IPS-NIHi11 (cell line): ENCODE measurements at regions not wholly inside any gene's neighbourhood (a gene's known extent, or its start where the extent isn't known, plus 50 kb on each side); places are given as distances from the start of the nearest gene placed in this dataset.

Experiments
- DNase-seq: peaks from one replicate; pipeline ENCODE4 v3.0.0; 2012; ENCODE audit warnings: mixed read lengths, low spot score

DNA sequence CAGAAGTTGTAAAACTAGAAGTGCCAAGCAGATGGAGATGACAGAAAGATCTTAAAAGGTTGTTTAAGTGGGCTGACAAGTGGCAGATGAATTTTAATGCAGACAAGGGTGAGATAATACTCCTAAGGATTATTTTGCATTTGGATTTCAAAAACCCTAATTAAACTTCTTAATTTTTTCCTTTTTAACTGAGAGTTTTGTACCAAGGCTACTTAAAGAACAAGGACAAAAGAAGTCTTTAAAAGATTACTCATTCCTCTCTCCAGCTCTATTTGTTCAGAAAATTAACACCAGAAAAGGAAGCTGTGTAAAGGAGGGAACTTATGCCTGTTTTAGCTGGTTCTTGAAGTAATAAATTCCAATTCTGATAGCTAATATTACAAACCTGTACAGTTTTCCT lies 275.4 kb downstream of the ETNK1 start:
- no peak for DNase-seq

DNA sequence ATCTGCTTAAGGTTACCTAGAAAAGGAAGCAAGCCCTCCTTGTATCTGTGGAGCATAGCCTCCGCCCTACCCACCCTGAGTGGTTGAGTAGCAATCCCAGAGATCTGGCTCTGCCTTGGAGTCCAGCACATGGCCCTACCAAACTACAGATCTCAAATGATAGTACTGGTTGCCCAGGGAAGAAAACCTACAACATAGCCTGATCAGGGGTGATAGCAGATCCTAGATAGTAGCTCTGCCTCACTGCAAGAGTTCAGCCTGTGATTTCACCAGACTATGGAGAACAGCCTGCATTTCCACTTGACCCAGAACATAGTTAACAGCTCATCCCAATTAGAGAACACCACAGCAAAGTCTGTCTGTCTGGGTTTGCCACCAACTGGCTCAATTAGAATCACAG lies 279.5 kb downstream of the ETNK1 start:
- no peak for DNase-seq

- no peak for DNase-seq
These were observed 291.3 kb downstream of the ETNK1 start for GRCh38 chr12:22916241-22916640.

DNA sequence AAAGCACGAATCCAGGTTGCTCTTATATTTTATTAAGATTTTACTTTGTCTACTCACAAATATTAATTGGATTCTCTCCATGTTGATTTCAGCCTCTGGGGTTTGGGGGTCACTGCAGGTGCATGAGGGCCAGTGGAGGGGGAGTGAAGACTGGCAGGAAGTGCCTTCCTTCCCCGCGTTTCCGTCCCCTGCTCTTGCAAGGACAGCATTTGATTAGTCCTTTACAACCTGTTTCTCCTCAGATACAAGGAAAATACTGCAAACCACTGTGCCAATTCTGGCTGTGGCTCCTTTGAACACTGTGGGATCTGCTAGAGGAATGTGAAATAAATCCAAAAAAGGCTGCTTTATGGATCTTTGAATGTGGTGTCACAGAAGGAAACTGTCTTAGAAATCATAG lies 291.8 kb downstream of the ETNK1 start:
- DNase-seq, result peak; percentile 12

DNA sequence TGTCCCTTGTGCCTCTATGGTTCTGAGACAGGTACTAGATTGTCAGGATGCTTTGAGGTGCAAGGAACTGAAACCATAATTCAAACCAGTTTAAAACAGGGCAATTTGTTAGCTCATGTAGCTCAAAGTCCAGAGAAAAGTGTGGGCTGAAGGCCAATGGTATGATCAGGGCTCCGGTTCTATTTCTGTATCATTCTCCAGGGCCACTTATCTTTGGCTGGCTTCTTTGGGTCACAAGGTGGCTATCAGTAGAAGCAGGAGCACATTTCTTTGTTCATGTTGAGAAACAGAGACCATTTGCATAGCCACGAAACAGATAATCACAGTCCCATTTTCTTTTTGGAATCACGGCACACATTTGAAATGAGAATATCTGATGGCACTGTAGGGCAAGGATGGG lies 294.9 kb downstream of the ETNK1 start:
- DNase-seq, result no peak

DNA sequence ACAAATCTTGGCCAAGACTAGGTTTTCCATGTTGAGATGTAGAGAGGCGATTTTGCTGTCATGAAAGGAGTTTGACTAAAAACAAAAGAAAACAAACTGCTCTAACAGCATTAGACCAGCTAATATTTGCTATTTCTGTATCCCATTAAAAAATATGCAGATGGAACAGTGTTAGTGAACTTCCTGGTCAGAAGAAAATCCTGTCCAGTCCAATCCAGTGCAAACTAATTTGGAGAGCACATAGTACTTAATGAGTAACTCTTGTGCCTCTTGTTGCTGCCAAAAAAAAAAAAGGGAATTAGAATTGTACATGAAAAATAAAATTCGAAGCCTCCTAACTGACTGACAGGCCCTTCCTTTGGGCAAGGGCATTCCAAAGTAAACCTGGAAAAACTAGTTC lies 298.8 kb downstream of the ETNK1 start:
- DNase-seq, result no peak

GRCh38 chr12:22924391-22924790 lies 299.4 kb downstream of the ETNK1 start:
- DNase-seq, result no peak

GRCh38 chr12:22925623-22926022 lies 300.7 kb downstream of the ETNK1 start:
- no peak for DNase-seq

DNA sequence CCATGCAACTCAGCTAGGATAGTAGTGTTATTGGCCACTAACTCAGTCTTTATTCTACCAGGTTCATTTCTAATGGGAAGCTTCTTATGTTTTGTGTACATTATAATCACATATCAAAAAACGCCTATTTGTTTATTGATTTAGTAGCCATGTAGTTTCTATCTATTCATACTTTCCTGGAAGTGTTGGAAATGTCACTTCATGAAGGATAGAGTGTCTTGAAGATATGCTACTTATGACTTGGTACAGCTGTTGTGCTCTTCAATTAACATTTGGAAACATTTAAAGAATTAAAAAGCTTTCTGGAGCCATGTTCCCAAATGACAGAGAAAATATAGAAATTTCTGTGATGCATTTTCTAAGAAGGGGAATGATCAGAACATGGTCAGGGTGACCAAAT lies 307.5 kb downstream of the ETNK1 start:
- no peak for DNase-seq

DNA sequence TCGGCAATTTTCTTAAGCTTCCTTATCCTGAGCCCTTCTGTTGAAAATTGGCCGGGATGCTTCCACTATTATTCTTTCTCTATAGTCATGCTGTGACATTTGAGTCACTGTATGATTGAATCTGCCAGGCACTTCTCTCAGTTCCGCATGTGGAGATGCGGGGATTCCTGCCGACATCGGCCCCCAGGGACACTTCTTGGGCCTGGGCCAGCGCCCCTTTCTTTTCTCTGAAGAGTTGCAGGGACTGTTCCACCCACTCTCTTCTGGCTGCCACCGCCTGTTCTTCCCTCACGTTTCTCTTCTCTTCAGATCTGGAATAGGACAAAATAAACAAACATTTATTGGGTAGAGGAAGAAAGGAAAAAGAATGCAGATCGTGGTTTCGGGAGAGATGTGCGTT lies 310.1 kb downstream of the ETNK1 start:
- DNase-seq, result peak; percentile 27

- DNase-seq, result no peak
These were observed 310.5 kb downstream of the ETNK1 start for GRCh38 chr12:22935501-22935900.

DNA sequence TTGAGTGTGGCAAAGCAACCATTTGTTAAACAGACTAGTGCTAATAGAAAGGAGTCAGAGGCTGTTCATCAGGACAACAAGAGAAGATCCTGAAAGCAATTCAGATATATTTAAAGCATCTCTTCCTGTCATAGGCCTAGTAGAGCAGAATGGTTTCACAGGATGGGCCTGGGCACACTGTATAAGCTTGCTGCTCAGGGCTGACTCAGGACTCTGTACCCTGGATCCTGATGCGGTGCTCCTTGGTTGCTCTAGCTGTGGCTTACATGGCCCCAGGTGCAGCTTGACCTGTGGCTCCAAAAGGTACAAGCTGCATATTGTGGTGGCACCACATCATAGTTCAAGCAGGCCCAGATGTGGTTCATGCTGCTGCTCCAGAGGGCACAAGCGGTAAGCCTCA lies 313.4 kb downstream of the ETNK1 start:
- DNase-seq, result no peak

DNA sequence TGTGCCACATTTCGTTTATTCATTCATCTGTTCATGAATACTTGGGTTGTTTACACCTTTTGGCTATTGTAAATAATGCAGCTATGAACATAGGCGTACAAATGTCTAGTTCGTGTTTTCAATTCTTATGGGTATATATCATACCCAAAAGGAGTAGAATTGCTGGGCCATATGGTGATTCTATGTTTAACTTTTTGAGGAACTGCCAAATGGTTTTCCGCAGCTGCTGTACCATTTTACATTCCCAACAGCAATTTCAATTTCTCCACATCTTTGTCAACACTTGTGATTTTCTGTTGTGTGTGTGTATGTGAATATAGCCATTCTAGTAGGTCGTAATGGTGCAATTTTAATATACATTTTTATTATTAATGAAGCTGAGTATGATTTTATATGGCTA lies 326.2 kb downstream of the ETNK1 start:
- DNase-seq, result no peak

DNA sequence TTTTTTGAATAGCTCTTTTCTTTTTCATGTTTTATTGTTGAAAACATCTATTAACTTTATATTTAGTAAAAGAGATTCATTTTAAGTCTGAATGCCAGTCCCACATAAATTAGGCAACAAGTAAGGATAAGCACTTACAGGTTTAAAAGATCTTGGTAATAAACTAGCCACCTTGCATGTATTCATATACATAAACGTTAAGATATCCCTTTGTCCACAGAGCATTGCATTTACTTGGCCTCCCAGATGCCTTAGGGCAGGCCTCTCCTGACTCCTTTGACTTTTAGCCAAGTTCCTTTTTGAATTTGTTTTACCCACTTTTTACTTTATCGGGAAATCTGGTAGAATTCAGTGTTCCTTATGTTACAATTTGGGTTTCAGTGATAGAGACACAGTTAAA lies 331.7 kb downstream of the ETNK1 start:
- no peak for DNase-seq

DNA sequence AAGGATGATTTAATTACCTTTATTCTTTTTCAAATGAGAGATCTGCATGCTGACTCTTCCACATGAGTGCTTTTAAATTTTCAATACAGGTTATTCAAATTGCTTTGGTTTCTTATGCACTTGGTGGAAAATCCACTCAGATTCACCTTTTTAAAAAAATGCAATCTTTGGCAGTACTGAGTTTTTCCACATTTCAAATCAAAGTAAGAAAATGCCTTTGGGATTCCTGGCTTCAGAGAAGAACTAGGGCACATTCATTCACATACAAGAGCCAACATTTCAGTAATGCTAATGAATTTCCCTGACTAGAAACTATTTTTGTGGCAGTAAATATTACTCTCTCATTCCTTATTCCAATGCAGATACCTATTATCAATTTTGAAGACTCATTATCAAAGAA lies 342.2 kb downstream of the ETNK1 start:
- DNase-seq, result no peak

- no peak for DNase-seq
These were observed 344.6 kb downstream of the ETNK1 start for GRCh38 chr12:22969521-22969920.

GRCh38 chr12:22971247-22971646 lies 346.3 kb downstream of the ETNK1 start:
- DNase-seq, result no peak

DNA sequence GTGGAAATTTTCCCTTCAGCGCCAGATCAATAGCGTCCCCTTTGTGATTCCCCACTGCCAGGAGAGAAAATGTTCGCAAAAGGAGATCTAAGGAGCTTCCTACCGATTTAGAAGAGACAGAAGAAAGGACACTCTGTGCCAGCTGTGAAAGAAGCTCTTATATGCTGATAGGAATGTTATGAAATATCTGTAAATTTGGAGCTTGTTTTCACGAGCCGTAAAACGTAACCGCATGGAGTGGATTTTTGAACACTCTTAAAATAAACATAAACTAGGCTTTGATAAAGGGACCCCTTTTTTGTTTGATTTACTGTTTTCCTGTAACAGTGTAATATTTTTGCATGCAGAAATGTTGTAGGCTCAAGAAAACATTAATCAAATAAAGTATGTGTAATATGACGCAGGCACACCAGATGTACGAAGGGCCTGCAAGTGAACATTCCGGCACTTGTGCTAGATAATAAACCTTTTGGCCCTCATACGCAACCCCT lies 346.8 kb downstream of the ETNK1 start:
- DNase-seq, result no peak

DNA sequence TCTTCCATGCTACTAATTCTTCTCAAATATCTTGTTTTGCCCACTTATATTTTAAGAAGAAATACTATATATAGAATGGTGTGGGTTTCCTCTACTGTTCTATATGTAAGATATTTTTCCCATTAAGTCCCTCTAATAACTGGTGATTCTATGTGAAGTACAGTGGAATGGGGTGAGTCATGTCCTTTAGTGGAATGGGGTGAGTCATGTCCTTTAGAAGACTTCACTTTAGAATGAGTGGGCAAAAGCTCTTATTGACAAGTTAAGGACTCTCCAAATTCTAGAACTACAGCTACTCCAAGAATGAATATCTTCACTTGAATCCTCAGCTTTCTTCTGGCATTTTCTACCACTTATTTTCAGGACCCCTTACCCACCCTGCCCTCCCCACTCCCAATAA lies 349.9 kb downstream of the ETNK1 start:
- no peak for DNase-seq

DNA sequence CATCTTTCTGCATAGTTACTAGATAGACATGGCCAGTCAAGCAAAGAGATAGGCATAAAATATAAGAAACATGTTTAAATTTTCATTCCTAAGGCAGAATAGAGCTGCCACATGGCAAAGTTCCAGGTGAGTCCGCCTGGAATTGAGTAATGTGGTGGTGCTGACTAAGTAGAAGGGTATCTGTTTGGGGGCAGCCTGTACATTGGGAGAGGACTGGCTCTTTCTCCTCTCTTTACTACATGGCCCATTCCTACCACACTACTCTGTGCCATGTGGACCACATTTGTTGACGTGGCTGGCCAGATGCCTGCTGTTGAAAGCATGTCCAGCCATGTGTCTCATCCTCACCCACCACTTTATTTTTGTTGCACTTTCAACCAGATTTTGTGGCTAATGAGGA lies 354.0 kb downstream of the ETNK1 start:
- DNase-seq, result no peak

- no peak for DNase-seq
These were observed 355.0 kb downstream of the ETNK1 start for GRCh38 chr12:22979854-22980469.

- DNase-seq, result no peak
These were observed 356.7 kb downstream of the ETNK1 start for GRCh38 chr12:22981711-22982110.

- no peak for DNase-seq
These were observed 357.7 kb downstream of the ETNK1 start for GRCh38 chr12:22982635-22983034.

- no peak for DNase-seq
These were observed 362.0 kb downstream of the ETNK1 start for GRCh38 chr12:22986997-22987396.

DNA sequence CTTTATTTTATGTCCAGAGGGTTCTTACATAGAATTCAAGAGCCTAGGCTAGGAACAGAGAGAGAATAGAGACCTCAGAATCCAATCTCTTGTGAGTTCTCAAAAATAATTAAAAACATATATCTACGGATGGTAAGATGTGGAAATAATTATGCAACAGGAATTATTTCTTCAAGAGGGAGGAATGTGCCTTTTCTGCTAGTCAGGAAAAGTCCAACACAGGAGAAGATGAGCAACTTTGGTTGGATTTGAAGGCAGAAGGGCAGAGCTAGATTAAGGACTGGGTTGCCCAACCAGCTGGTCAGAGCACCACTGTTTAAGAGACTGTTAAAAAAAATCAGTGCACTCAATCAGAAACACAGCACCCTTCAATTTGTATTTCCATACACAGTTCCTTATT lies 365.5 kb downstream of the ETNK1 start:
- DNase-seq, result no peak
